IMR-90 (cell line): ENCODE measurements at regions not wholly inside any gene's neighbourhood (a gene's known extent, or its start where the extent isn't known, plus 50 kb on each side); places are given as distances from the start of the nearest gene placed in this dataset.

Source experiments
- ATAC-seq: fragments of 200-7000 bp; cut with Tn5 transposase; 2 replicates; pipeline ENCODE4 v1.9.1; 2020; ENCODE audit warnings: low read depth, mild to moderate bottlenecking, moderate library complexity
- BruUV-seq: library from RNA; stranded (reverse); fragments of 400-500 nt; replicated peaks from 2 replicates; lab custom pipeline; 2021; lab: Mats Ljungman, UMichigan
- CTCF ChIA-PET: fragments of 300-600 bp; formaldehyde crosslinking; extraction: SDS; loops from one replicate; lab custom pipeline; 2021; ENCODE audit warnings: antibody characterized with exemption; lab: Yijun Ruan, JAX
- POLR2A ChIA-PET: fragments of 300-600 bp; sonication (Branson Sonifier 250); formaldehyde crosslinking; loops from one replicate; lab custom pipeline; 2022; ENCODE audit warnings: antibody characterized with exemption; ENCODE audit not compliant: unreplicated experiment; lab: Charles Lee
- DNase-seq: peaks from one replicate; pipeline ENCODE4 v3.0.0; 2013
- H2AFZ ChIP-seq: replicated peaks from 2 replicates; pipeline ENCODE3; 2013; ENCODE audit warnings: low read length, mild to moderate bottlenecking; ENCODE audit not compliant: poor library complexity
- H2AK5ac ChIP-seq: 2 replicates; pipeline ENCODE4 v1.6.1; 2013; ENCODE audit warnings: low read depth, low read length, inconsistent platforms
- H2AK9ac ChIP-seq: replicated peaks from 2 replicates; pipeline ENCODE3; 2013; ENCODE audit warnings: mild to moderate bottlenecking, low read depth, low read length, moderate library complexity; ENCODE audit not compliant: poor library complexity
- H2BK120ac ChIP-seq: 2 replicates; pipeline ENCODE4 v1.6.1; 2013; ENCODE audit warnings: low read depth, low read length, inconsistent platforms
- H2BK15ac ChIP-seq: 3 replicates; pipeline ENCODE4 v1.6.1; 2013; ENCODE audit warnings: low read depth, low read length, inconsistent platforms
- H2BK20ac ChIP-seq: 2 replicates; pipeline ENCODE4 v1.6.1; 2013; ENCODE audit warnings: low read depth, mild to moderate bottlenecking, inconsistent platforms, low read length, moderate library complexity
- H2BK5ac ChIP-seq: 2 replicates; pipeline ENCODE4 v1.6.1; 2013; ENCODE audit warnings: mild to moderate bottlenecking, low read depth, low read length, inconsistent platforms; ENCODE audit not compliant: poor library complexity, severe bottlenecking
- H3K14ac ChIP-seq: replicated peaks from 2 replicates; pipeline ENCODE4 v1.6.1; 2013; ENCODE audit warnings: low read depth, low read length, inconsistent platforms
- H3K18ac ChIP-seq: 2 replicates; pipeline ENCODE4 v1.6.1; 2013; ENCODE audit warnings: low read depth, low read length, control low read depth
- H3K23ac ChIP-seq: 2 replicates; pipeline ENCODE4 v1.6.1; 2013; ENCODE audit warnings: low read depth, low read length, inconsistent platforms
- H3K27ac ChIP-seq: 2 replicates; pipeline ENCODE4 v1.5.1; 2013; ENCODE audit warnings: mild to moderate bottlenecking, control low read depth, low read length; ENCODE audit not compliant: insufficient read depth
- H3K27me3 ChIP-seq: 2 replicates; pipeline ENCODE4 v1.6.1; 2013; ENCODE audit warnings: low read length; ENCODE audit not compliant: control insufficient read depth, insufficient read depth
- H3K36me3 ChIP-seq: 2 replicates; pipeline ENCODE4 v1.6.1; 2013; ENCODE audit warnings: low read length, mixed read lengths; ENCODE audit not compliant: control insufficient read depth, insufficient read depth
- H3K4ac ChIP-seq: 2 replicates; pipeline ENCODE4 v1.6.1; 2013; ENCODE audit warnings: low read depth, low read length, inconsistent platforms
- H3K4me1 ChIP-seq: 2 replicates; pipeline ENCODE4 v1.6.1; 2013; ENCODE audit warnings: low read length, mixed read lengths; ENCODE audit not compliant: control insufficient read depth, insufficient read depth
- H3K4me2 ChIP-seq: 2 replicates; pipeline ENCODE4 v1.6.1; 2013; ENCODE audit warnings: low read depth, mild to moderate bottlenecking, control low read depth, low read length, moderate library complexity
- H3K4me3 ChIP-seq: 2 replicates; pipeline ENCODE4 v1.5.1; 2013; ENCODE audit warnings: low read depth, mild to moderate bottlenecking, control low read depth, low read length, moderate library complexity; ENCODE audit not compliant: insufficient read depth
- H3K56ac ChIP-seq: 2 replicates; pipeline ENCODE4 v1.6.1; 2013; ENCODE audit warnings: low read length, inconsistent platforms; ENCODE audit not compliant: insufficient read depth; ENCODE audit errors: extremely low read depth
- H3K79me1 ChIP-seq, 2 experiments: 2 replicates each; pipeline ENCODE4 v1.6.1; 2013; ENCODE audit warnings: low read length in 2 of 2, inconsistent platforms in 1 of 2, low read depth in 1 of 2
- H3K9ac ChIP-seq: 2 replicates; pipeline ENCODE4 v1.6.1; 2013; ENCODE audit warnings: low read depth, low read length, control low read depth
- H3K9me1 ChIP-seq: 2 replicates; pipeline ENCODE4 v1.6.1; 2013; ENCODE audit warnings: low read length, inconsistent platforms; ENCODE audit not compliant: insufficient read depth
- H3K9me3 ChIP-seq: 2 replicates; pipeline ENCODE4 v1.6.1; 2013; ENCODE audit warnings: low read length; ENCODE audit not compliant: control insufficient read depth, insufficient read depth
- H4K20me1 ChIP-seq: 2 replicates; pipeline ENCODE4 v1.6.1; 2013; ENCODE audit warnings: low read length, inconsistent platforms; ENCODE audit not compliant: insufficient read depth
- H4K5ac ChIP-seq: 2 replicates; pipeline ENCODE4 v1.6.1; 2013; ENCODE audit warnings: mild to moderate bottlenecking, low read depth, low read length, control low read depth
- H4K8ac ChIP-seq, 2 experiments: 2 replicates each; pipeline ENCODE4 v1.6.1; 2013; ENCODE audit warnings: low read depth in 2 of 2, low read length in 2 of 2, control low read depth in 1 of 2, inconsistent platforms in 1 of 2
- H4K91ac ChIP-seq: 2 replicates; pipeline ENCODE4 v1.6.1; 2013; ENCODE audit warnings: low read depth, low read length, inconsistent platforms; ENCODE audit not compliant: insufficient read depth
- BHLHE40 ChIP-seq: fragments of 150-350 bp; IDR thresholded peaks from 2 replicates; pipeline ENCODE4 v1.6.1; 2016; ENCODE audit warnings: mild to moderate bottlenecking, low read depth, low read length
- CEBPB ChIP-seq: IDR thresholded peaks from 2 replicates; pipeline ENCODE4 v1.6.1; 2012; ENCODE audit warnings: low read depth, low read length, improper control_type of control experiment
- CTCF ChIP-seq: conservative IDR thresholded peaks from 2 replicates; pipeline ENCODE4 v1.5.1; 2012; ENCODE audit warnings: mild to moderate bottlenecking, low read depth, low read length, improper control_type of control experiment
- RAD21 ChIP-seq: IDR thresholded peaks from 2 replicates; pipeline ENCODE4 v1.6.1; 2012; ENCODE audit warnings: low read length, improper control_type of control experiment
- RCOR1 ChIP-seq: IDR thresholded peaks from 2 replicates; pipeline ENCODE4 v1.6.1; 2012; ENCODE audit warnings: mild to moderate bottlenecking, low read length, improper control_type of control experiment; ENCODE audit not compliant: insufficient replicate concordance
- SMC3 ChIP-seq: fragments of 150-350 bp; IDR thresholded peaks from 2 replicates; pipeline ENCODE4 v1.6.1; 2016; ENCODE audit warnings: low read depth, mild to moderate bottlenecking, antibody characterized with exemption, low read length, moderate library complexity
- dilution Hi-C: fragments of 300-500 bp; cut with HindIII; formaldehyde crosslinking; loops from one replicate; pipeline ENCODE4 v1.14.3; 2018; ENCODE audit warnings: low sequenced_read_pairs; ENCODE audit not compliant: unreplicated experiment
- in situ Hi-C: fragments of 300-500 bp; cut with MboI; formaldehyde crosslinking; loops from 3 replicates; pipeline ENCODE4 v1.14.3; 2019; ENCODE audit warnings: low sequenced_read_pairs, inconsistent platforms, mixed read lengths
- intact Hi-C: fragments of 100-400 bp; cut with micrococcal nuclease; formaldehyde crosslinking; loops from 2 replicates; pipeline ENCODE4 v1.10.0; 2022

GRCh38 chr6:93550551-93551276, 131.4 kb upstream of the EPHA7 start:
- Histone ChIP-seq H3K9me3 (no peaks in the 10 kb centered on the region; the same call in 1 of the 2 replicates), H3K79me1 (no peaks in the 10 kb centered on the region), H3K27ac (no peak overlapping the region), H4K91ac (no peak overlapping the region), H4K8ac (no peak overlapping the region), H3K36me3 (no peaks in the 10 kb centered on the region), H3K4ac (no peak overlapping the region), H3K23ac (no peak overlapping the region), H3K56ac (no peak overlapping the region; the same call in 1 of the 2 replicates), H3K9ac (no peak overlapping the region), H3K4me3 (no peak overlapping the region), H3K14ac (no peak overlapping the region), H2BK15ac (no peak overlapping the region), H2AK9ac (no peak overlapping the region), H3K4me2 (no peak overlapping the region), H2AFZ (no peak overlapping the region), H3K18ac (no peak overlapping the region), H3K4me1 (no peaks in the 10 kb centered on the region), H3K27me3 (no peaks in the 10 kb centered on the region), H3K9me1 (no peaks in the 10 kb centered on the region), H2BK5ac (no peak overlapping the region), H4K20me1 (no peaks in the 10 kb centered on the region), H2AK5ac (no peak overlapping the region), H2BK20ac (no peak overlapping the region), H4K5ac (no peak overlapping the region), H2BK120ac (no peak overlapping the region)
- CTCF ChIA-PET, result no interaction called here
- in situ Hi-C loops, result no loop called here
- no peak for DNase-seq
- intact Hi-C loops, result no loop called here
- dilution Hi-C loops, result no loop called here
- no TSS peak for BruUV-seq
- POLR2A ChIA-PET, result no interaction called here
- TF ChIP-seq RAD21 (no peak), SMC3 (no peak), CEBPB (peak; percentile 43; the same call in 1 of the 2 replicates), CTCF (no peak), RCOR1 (no peak), BHLHE40 (no peak)
- no peak for ATAC-seq
